ENCODE measurements at regions not wholly inside any gene's neighbourhood (a gene's known extent, or its start where the extent isn't known, plus 50 kb on each side); places are given as distances from the start of the nearest gene placed in this dataset.

- no peak for TF ChIP-seq CHD2 (IDR thresholded peaks at IDR 0.05; ENCODE audit: low read length, partially characterized antibody)
- no peak for TF ChIP-seq CTCF (IDR thresholded peaks at IDR 0.05)
- TF ChIP-seq USF2 (IDR thresholded peaks at IDR 0.05), result no peak
- TF ChIP-seq CEBPB (IDR thresholded peaks at IDR 0.05), result no peak
- no peak for TF ChIP-seq POLR2A (IDR thresholded peaks at IDR 0.05; ENCODE audit: low read length)
- TF ChIP-seq RFX5 (IDR thresholded peaks at IDR 0.05), result no peak
- TF ChIP-seq ZFP36 (IDR thresholded peaks at IDR 0.05; ENCODE audit: borderline replicate concordance, partially characterized antibody), result no peak
- no peak for TF ChIP-seq JUNB (IDR thresholded peaks at IDR 0.05)
- TF ChIP-seq JUN (IDR thresholded peaks at IDR 0.05), result no peak
- TF ChIP-seq PBX3 (IDR thresholded peaks at IDR 0.05), result no peak
- no peak for TF ChIP-seq RAD21 (conservative IDR thresholded peaks at IDR 0.05 in 1 of 2, IDR thresholded peaks at IDR 0.05 in 1 of 2)
- TF ChIP-seq EHF (CRISPR knock-in tag; IDR thresholded peaks at IDR 0.05), result no peak
- TF ChIP-seq REST (IDR thresholded peaks at IDR 0.05), result no peak
- no peak for TF ChIP-seq PHF8 (IDR thresholded peaks at IDR 0.05; ENCODE audit: borderline replicate concordance, low read depth)
Measured at GRCh38 chr19:28234637-28235036, 978.3 kb downstream of the UQCRFS1 start.

Measured in A549 (cell line).